Stimulated activated effector memory CD8-positive, alpha-beta T cell treated with anti-CD3 and anti-CD28 coated beads, Interleukin-12 subunit alpha, Interleukin-12 subunit beta, amount 100 ng/mL, for 72 hours (primary cell): ENCODE measurements at regions not wholly inside any gene's neighbourhood (a gene's known extent, or its start where the extent isn't known, plus 50 kb on each side); places are given as distances from the start of the nearest gene placed in this dataset.

Experiments
- ATAC-seq: fragments of 150-1000 bp; cut with Tn5 transposase; 2 replicates; pipeline ENCODE4 v1.10.0; 2021
- DNase-seq, 2 donors: peaks; one replicate each; pipeline ENCODE4 v3.0.0; 2021 to 2022; ENCODE audit warnings: low spot score in 2 of 2
- H3K27ac Mint-ChIP-seq: one replicate; pipeline ENCODE4 v1.8.0; 2022; ENCODE audit warnings: mild to moderate bottlenecking, mixed read lengths
- H3K36me3 Mint-ChIP-seq: one replicate; pipeline ENCODE4 v1.8.0; 2022; ENCODE audit warnings: mild to moderate bottlenecking, mixed read lengths
- H3K4me1 Mint-ChIP-seq: one replicate; pipeline ENCODE4 v1.8.0; 2022; ENCODE audit warnings: mixed read lengths
- H3K4me3 Mint-ChIP-seq: one replicate; pipeline ENCODE4 v1.8.0; 2022; ENCODE audit warnings: mild to moderate bottlenecking, mixed read lengths
- H3K9me3 Mint-ChIP-seq: one replicate; pipeline ENCODE4 v1.8.0; 2022; ENCODE audit warnings: mixed read lengths

GRCh38 chr5:74161170-74161569 is 479.4 kb downstream of the ENC1 start:
- no peaks in the 10 kb centered on the region for H3K4me1 Mint-ChIP-seq
- no peaks in the 10 kb centered on the region for H3K36me3 Mint-ChIP-seq
- H3K4me3 Mint-ChIP-seq: no peak overlapping the region
- DNase-seq (no peak), ATAC-seq (no peak)
- no peak overlapping the region for H3K27ac Mint-ChIP-seq
- H3K9me3 Mint-ChIP-seq: no peaks in the 10 kb centered on the region

- Mint-ChIP-seq H3K9me3 (no peaks in the 10 kb centered on the region), H3K4me3 (no peak overlapping the region), H3K4me1 (no peaks in the 10 kb centered on the region), H3K36me3 (no peaks in the 10 kb centered on the region), H3K27ac (no peak overlapping the region)
- DNase-seq: no peak
- ATAC-seq: no peak
Measured at GRCh38 chr5:74156728-74157383, 483.7 kb downstream of the ENC1 start.

- ATAC-seq (no peak), DNase-seq (no peak)
- Mint-ChIP-seq H3K9me3 (no peaks in the 10 kb centered on the region), H3K36me3 (no peaks in the 10 kb centered on the region), H3K4me3 (no peak overlapping the region), H3K27ac (no peak overlapping the region), H3K4me1 (no peaks in the 10 kb centered on the region)
Measured at GRCh38 chr5:74155501-74155900, 485.0 kb downstream of the ENC1 start.

GRCh38 chr5:74154526-74154925 is 486.0 kb downstream of the ENC1 start:
- Mint-ChIP-seq H3K4me3 (no peak overlapping the region), H3K36me3 (no peaks in the 10 kb centered on the region), H3K27ac (no peak overlapping the region), H3K4me1 (no peaks in the 10 kb centered on the region), H3K9me3 (no peaks in the 10 kb centered on the region)
- ATAC-seq (no peak), DNase-seq (no peak)

DNA sequence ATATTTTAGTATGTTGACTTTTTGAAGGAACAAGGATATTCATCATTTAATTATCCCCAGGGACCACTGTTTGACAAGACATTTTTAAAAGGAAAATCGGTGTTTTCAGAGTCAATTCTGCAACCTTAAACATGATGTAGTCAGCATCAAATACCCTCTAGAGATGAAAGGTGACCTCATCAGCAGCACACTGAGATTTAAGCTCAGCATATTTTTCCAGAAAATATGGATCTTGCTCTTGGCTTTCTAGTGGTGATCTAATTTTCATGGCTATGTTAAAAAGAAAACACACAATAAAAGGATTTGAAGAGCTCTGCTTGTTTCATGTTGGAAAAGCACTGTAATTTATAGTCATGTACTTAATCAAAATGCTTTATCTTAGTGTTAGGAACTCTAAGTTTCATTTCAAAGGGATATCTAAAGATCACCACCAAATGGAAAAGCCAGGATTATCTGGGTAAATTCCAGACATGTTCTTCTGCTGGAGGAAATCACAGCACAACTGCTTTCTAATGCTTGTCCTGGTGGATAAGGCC is 487.2 kb downstream of the ENC1 start:
- ATAC-seq: no peak
- H3K4me1 Mint-ChIP-seq: no peaks in the 10 kb centered on the region
- H3K9me3 Mint-ChIP-seq: no peaks in the 10 kb centered on the region
- no peaks in the 10 kb centered on the region for H3K36me3 Mint-ChIP-seq
- DNase-seq: no peak
- H3K4me3 Mint-ChIP-seq: no peak overlapping the region
- H3K27ac Mint-ChIP-seq: no peak overlapping the region

DNA sequence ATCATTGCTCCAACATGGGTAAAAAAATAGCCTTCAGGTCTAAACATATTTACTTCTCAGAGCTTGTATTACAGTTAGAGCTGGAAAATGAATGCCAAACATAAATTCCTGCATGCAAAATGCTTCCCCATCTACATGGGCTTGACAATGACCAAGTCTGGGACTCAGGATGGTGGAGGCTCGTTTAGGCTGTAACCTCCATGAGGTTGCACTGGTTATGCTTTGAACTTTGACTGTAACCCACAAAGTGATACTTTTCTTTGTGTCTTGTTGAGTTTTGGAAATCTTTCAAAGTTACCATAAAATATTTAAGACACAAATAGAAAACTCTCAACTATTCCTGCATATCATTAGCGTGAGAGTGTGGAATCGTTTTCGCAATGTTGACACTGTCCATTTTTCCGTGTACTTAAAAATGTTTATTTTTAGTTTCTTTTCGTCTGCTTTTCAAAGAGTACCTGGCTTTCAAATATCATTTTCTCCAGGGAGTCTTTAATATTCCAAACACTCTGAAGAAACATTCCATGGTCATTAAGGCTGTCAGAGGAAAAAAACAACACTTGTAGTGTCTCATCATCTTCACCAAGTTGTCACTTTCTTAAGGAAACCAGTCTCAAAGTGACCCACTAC is 487.8 kb downstream of the ENC1 start:
- no peak overlapping the region for H3K4me3 Mint-ChIP-seq
- no peak for ATAC-seq
- no peaks in the 10 kb centered on the region for H3K4me1 Mint-ChIP-seq
- H3K27ac Mint-ChIP-seq: no peak overlapping the region
- no peaks in the 10 kb centered on the region for H3K36me3 Mint-ChIP-seq
- H3K9me3 Mint-ChIP-seq: no peaks in the 10 kb centered on the region
- no peak for DNase-seq

DNA sequence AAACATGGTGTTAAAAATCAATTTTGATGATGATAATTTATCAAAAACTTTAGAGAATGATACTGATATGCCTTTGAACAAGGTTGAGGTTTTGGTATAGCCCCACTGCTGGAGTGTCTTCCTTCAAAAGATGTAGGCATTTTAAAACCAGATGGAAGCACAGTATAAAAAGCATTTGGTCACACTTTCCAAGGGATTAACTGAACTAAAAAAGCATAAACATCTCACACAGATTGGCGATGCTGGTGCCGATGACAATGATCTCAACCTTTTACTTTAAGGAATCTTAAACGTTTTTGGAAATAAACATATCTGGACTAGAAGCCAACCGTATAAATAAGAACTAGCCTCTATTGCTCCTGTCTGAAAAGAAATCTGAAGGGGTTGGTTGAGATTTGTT is 488.4 kb downstream of the ENC1 start:
- Mint-ChIP-seq H3K9me3 (no peaks in the 10 kb centered on the region), H3K27ac (no peak overlapping the region), H3K4me3 (no peak overlapping the region), H3K4me1 (no peaks in the 10 kb centered on the region), H3K36me3 (no peaks in the 10 kb centered on the region)
- DNase-seq (no peak), ATAC-seq (no peak)

- H3K4me1 Mint-ChIP-seq: no peaks in the 10 kb centered on the region
- DNase-seq (no peak), ATAC-seq (no peak)
- H3K36me3 Mint-ChIP-seq: no peaks in the 10 kb centered on the region
- no peaks in the 10 kb centered on the region for H3K9me3 Mint-ChIP-seq
- H3K27ac Mint-ChIP-seq: no peak overlapping the region
- H3K4me3 Mint-ChIP-seq: no peak overlapping the region
Measured at GRCh38 chr5:74149395-74149794, 491.1 kb downstream of the ENC1 start.

- Mint-ChIP-seq H3K4me1 (no peaks in the 10 kb centered on the region), H3K27ac (no peak overlapping the region), H3K9me3 (no peaks in the 10 kb centered on the region), H3K36me3 (no peaks in the 10 kb centered on the region), H3K4me3 (no peak overlapping the region)
- ATAC-seq (no peak), DNase-seq (no peak)
Measured at GRCh38 chr5:74148321-74148720, 492.2 kb downstream of the ENC1 start.

DNA sequence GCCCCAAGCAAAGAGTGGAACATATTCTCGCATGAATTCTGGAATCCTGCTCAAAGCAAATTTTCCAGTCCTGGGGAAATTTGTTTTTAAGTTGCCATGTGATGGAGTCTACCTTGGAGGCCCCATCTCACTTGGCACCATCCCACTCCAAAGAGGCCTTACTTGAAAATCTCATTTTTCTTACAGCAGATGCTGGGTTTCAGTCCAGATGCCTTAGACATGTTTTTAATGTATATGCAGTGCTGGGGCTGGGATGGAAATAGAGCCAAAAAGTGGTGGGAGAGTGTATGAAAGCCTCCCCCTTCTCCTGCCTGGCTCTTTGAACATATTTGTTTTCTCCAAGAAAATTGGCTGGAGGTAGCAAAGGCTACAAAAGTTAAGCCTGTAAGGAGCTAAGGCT is 493.7 kb downstream of the ENC1 start:
- DNase-seq (no peak), ATAC-seq (no peak)
- H3K9me3 Mint-ChIP-seq: no peaks in the 10 kb centered on the region
- H3K27ac Mint-ChIP-seq: no peak overlapping the region
- no peak overlapping the region for H3K4me3 Mint-ChIP-seq
- H3K4me1 Mint-ChIP-seq: no peaks in the 10 kb centered on the region
- no peaks in the 10 kb centered on the region for H3K36me3 Mint-ChIP-seq

DNA sequence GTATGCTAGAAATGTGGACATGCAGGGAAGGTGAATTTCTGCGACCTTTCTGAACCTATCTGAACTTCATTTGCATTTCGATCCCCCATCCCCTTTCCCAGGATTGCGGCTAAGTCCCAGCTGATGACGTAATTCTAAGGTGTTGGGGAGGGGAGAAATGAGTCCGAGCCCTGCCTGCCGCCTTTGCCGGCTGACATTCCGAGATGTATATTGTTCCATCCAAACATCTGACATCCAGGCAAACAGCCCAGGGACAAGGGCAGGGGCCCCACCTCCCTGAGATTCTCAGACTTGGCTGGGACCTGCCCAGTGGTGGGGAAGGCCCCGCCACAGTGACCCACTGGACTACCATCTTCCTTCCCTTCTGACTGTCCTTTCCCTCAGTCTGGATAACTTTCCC is 494.6 kb downstream of the ENC1 start:
- DNase-seq: no peak

GRCh38 chr5:74143721-74144330 is 496.7 kb downstream of the ENC1 start:
- no peak overlapping the region for H3K4me3 Mint-ChIP-seq
- H3K27ac Mint-ChIP-seq: no peak overlapping the region
- no peak for DNase-seq
- ATAC-seq: no peak
- H3K9me3 Mint-ChIP-seq: no peaks in the 10 kb centered on the region
- H3K4me1 Mint-ChIP-seq: no peaks in the 10 kb centered on the region
- no peaks in the 10 kb centered on the region for H3K36me3 Mint-ChIP-seq

More for the DNA sequence above, 494.6 kb downstream of the ENC1 start:
- Mint-ChIP-seq H3K36me3 (no peaks in the 10 kb centered on the region), H3K9me3 (no peaks in the 10 kb centered on the region), H3K4me3 (no peak overlapping the region), H3K4me1 (no peaks in the 10 kb centered on the region), H3K27ac (no peak overlapping the region)
- no peak for ATAC-seq

- no peak for ATAC-seq
- H3K4me3 Mint-ChIP-seq: no peak overlapping the region
- no peaks in the 10 kb centered on the region for H3K9me3 Mint-ChIP-seq
- no peaks in the 10 kb centered on the region for H3K36me3 Mint-ChIP-seq
- H3K27ac Mint-ChIP-seq: no peak overlapping the region
- DNase-seq: no peak
- no peaks in the 10 kb centered on the region for H3K4me1 Mint-ChIP-seq
Measured at GRCh38 chr5:74143151-74143550, 497.4 kb downstream of the ENC1 start.

DNA sequence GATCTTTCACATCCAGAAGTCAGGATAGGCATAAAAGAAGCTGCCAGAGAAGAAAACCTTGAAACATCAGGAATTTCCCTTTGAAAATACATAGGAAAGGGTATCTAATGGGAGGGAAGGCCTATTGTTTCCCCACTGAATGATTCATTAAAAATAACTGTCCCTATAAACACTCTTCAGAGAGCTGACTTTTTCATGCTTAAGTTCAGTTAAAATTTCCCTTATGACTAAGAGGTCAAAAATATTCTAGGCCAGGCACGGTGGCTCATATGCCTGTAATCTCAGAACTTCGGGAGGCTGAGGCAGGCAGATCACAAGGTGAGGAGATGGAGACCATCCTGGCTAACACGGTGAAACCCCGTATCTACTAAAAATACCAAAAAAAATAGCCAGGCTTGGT is 499.5 kb downstream of the ENC1 start:
- Mint-ChIP-seq H3K9me3 (no peaks in the 10 kb centered on the region), H3K4me1 (no peaks in the 10 kb centered on the region), H3K36me3 (no peaks in the 10 kb centered on the region), H3K27ac (no peak overlapping the region), H3K4me3 (no peak overlapping the region)
- ATAC-seq (no peak), DNase-seq (no peak)

- no peak for ATAC-seq
- no peak for DNase-seq
- Mint-ChIP-seq H3K4me3 (no peak overlapping the region), H3K27ac (no peak overlapping the region), H3K9me3 (no peaks in the 10 kb centered on the region), H3K36me3 (no peaks in the 10 kb centered on the region), H3K4me1 (no peaks in the 10 kb centered on the region)
Measured at GRCh38 chr5:74140409-74140808, 500.1 kb downstream of the ENC1 start.

- no peaks in the 10 kb centered on the region for H3K4me1 Mint-ChIP-seq
- H3K4me3 Mint-ChIP-seq: no peak overlapping the region
- no peaks in the 10 kb centered on the region for H3K36me3 Mint-ChIP-seq
- DNase-seq: no peak
- H3K9me3 Mint-ChIP-seq: no peaks in the 10 kb centered on the region
- no peak for ATAC-seq
- no peak overlapping the region for H3K27ac Mint-ChIP-seq
Measured at GRCh38 chr5:74139589-74139988, 500.9 kb downstream of the ENC1 start.
